WTC11 (cell line): ENCODE measurements at regions not wholly inside any gene's neighbourhood (a gene's known extent, or its start where the extent isn't known, plus 50 kb on each side); places are given as distances from the start of the nearest gene placed in this dataset.

Source experiments
- ATAC-seq: fragments of 200-7000 bp; cut with Tn5 transposase; 2 replicates; pipeline ENCODE4 v1.10.0; 2021; ENCODE audit warnings: mild to moderate bottlenecking, moderate library complexity
- CTCF ChIA-PET: fragments of 300-600 bp; sonication (Branson Sonifier 250); formaldehyde crosslinking; loops from one replicate; lab custom pipeline; 2021; ENCODE audit warnings: antibody characterized with exemption; lab: Charles Lee
- POLR2A ChIA-PET: fragments of 350-600 bp; sonication (Branson Sonifier 250); formaldehyde crosslinking; loops from one replicate; lab custom pipeline; 2021; ENCODE audit warnings: antibody characterized with exemption; lab: Charles Lee
- DNase-seq: peaks from one replicate; pipeline ENCODE4 v3.0.0; 2021; ENCODE audit warnings: low spot score
- H3K27ac Mint-ChIP-seq: 2 replicates; pipeline ENCODE4 v1.8.0; 2021; ENCODE audit warnings: mixed read lengths
- H3K27me3 Mint-ChIP-seq: 2 replicates; pipeline ENCODE4 v1.8.0; 2021; ENCODE audit warnings: low read depth, mild to moderate bottlenecking, moderate library complexity, mixed read lengths
- H3K36me3 Mint-ChIP-seq: 2 replicates; pipeline ENCODE4 v1.8.0; 2021; ENCODE audit warnings: mixed read lengths
- H3K4me1 Mint-ChIP-seq: 2 replicates; pipeline ENCODE4 v1.8.0; 2022; ENCODE audit warnings: mixed read lengths
- H3K4me3 Mint-ChIP-seq: 2 replicates; pipeline ENCODE4 v1.8.0; 2021; ENCODE audit warnings: mild to moderate bottlenecking, moderate library complexity, mixed read lengths
- H3K9me3 Mint-ChIP-seq: 2 replicates; pipeline ENCODE4 v1.8.0; 2021; ENCODE audit warnings: mixed read lengths
- ATF6 ChIP-seq: sonication (generic); formaldehyde crosslinking; IDR thresholded peaks from 2 replicates; pipeline ENCODE4 v1.8.1; 2023; ENCODE audit warnings: mild to moderate bottlenecking, missing genetic modification reagents
- CBFB ChIP-seq: sonication (generic); formaldehyde crosslinking; IDR thresholded peaks from 2 replicates; pipeline ENCODE4 v1.8.1; 2022; ENCODE audit warnings: mild to moderate bottlenecking, low read depth, missing genetic modification reagents
- CREB1 ChIP-seq: sonication (generic); formaldehyde crosslinking; IDR thresholded peaks from 2 replicates; pipeline ENCODE4 v1.8.0; 2023; ENCODE audit warnings: mild to moderate bottlenecking, missing genetic modification reagents
- ELF4 ChIP-seq: sonication (generic); formaldehyde crosslinking; IDR thresholded peaks from 2 replicates; pipeline ENCODE4 v1.8.1; 2022; ENCODE audit warnings: low read depth, mild to moderate bottlenecking, moderate library complexity, missing genetic modification reagents
- ETV6 ChIP-seq: sonication (generic); formaldehyde crosslinking; IDR thresholded peaks from 2 replicates; pipeline ENCODE4 v1.8.1; 2022; ENCODE audit warnings: mild to moderate bottlenecking, missing genetic modification reagents
- FOXK1 ChIP-seq: sonication (generic); formaldehyde crosslinking; IDR thresholded peaks from 2 replicates; pipeline ENCODE4 v1.8.0; 2022; ENCODE audit warnings: mild to moderate bottlenecking, moderate library complexity, missing genetic modification reagents
- GABPB1 ChIP-seq: sonication (generic); formaldehyde crosslinking; IDR thresholded peaks from 2 replicates; pipeline ENCODE4 v1.8.1; 2023; ENCODE audit warnings: mild to moderate bottlenecking, missing genetic modification reagents
- IRF2 ChIP-seq: sonication (generic); formaldehyde crosslinking; IDR thresholded peaks from 2 replicates; pipeline ENCODE4 v1.8.0; 2022; ENCODE audit warnings: low read depth, missing genetic modification reagents, borderline replicate concordance
- MAX ChIP-seq: sonication (generic); formaldehyde crosslinking; IDR thresholded peaks from 2 replicates; pipeline ENCODE4 v1.8.0; 2022; ENCODE audit warnings: mild to moderate bottlenecking, missing genetic modification reagents
- MXD4 ChIP-seq: fragments of 250-450 bp; sonication (Bioruptor Pico); IDR thresholded peaks from 2 replicates; pipeline ENCODE4 v1.8.0; 2021; ENCODE audit warnings: mild to moderate bottlenecking, moderate library complexity, borderline replicate concordance
- PREB ChIP-seq: sonication (generic); formaldehyde crosslinking; IDR thresholded peaks from 2 replicates; pipeline ENCODE4 v1.8.1; 2022; ENCODE audit warnings: mild to moderate bottlenecking, missing genetic modification reagents, moderate library complexity, borderline replicate concordance
- PRRX2 ChIP-seq: fragments of 250-450 bp; sonication (Bioruptor Pico); IDR thresholded peaks from 2 replicates; pipeline ENCODE4 v1.8.0; 2021; ENCODE audit warnings: mild to moderate bottlenecking
- SMAD3 ChIP-seq: sonication (generic); formaldehyde crosslinking; IDR thresholded peaks from 2 replicates; pipeline ENCODE4 v1.8.0; 2022; ENCODE audit warnings: missing genetic modification reagents, mild to moderate bottlenecking, borderline replicate concordance
- TCF7 ChIP-seq: sonication (generic); formaldehyde crosslinking; IDR thresholded peaks from 2 replicates; pipeline ENCODE4 v1.8.0; 2022; ENCODE audit warnings: mild to moderate bottlenecking, low read depth, missing genetic modification reagents, moderate library complexity
- TEAD4 ChIP-seq: sonication (generic); formaldehyde crosslinking; IDR thresholded peaks from 2 replicates; pipeline ENCODE4 v1.8.0; 2022; ENCODE audit warnings: mild to moderate bottlenecking, missing genetic modification reagents
- ZBTB21 ChIP-seq: sonication (generic); formaldehyde crosslinking; IDR thresholded peaks from 2 replicates; pipeline ENCODE4 v1.8.1; 2023; ENCODE audit warnings: mild to moderate bottlenecking, missing genetic modification reagents, borderline replicate concordance
- ZNF121 ChIP-seq: sonication (generic); formaldehyde crosslinking; IDR thresholded peaks from 2 replicates; pipeline ENCODE4 v1.8.0; 2023; ENCODE audit warnings: missing genetic modification reagents
- ZNF232 ChIP-seq: sonication (generic); formaldehyde crosslinking; IDR thresholded peaks from 2 replicates; pipeline ENCODE4 v1.8.0; 2022; ENCODE audit warnings: mild to moderate bottlenecking, missing genetic modification reagents
- ZNF396 ChIP-seq: fragments of 250-450 bp; sonication (Bioruptor Pico); IDR thresholded peaks from 2 replicates; pipeline ENCODE4 v1.8.0; 2021; ENCODE audit warnings: mild to moderate bottlenecking, moderate library complexity, borderline replicate concordance
- ZNF423 ChIP-seq: fragments of 250-450 bp; sonication (Bioruptor Pico); IDR thresholded peaks from 2 replicates; pipeline ENCODE4 v2.1.2; 2022; ENCODE audit warnings: mild to moderate bottlenecking, moderate library complexity
- TF ChIP-seq, protein P1 (sequence below): sonication (generic); formaldehyde crosslinking; IDR thresholded peaks from 2 replicates; pipeline ENCODE4 v1.8.1; 2022; ENCODE audit warnings: low read depth, missing genetic modification reagents, borderline replicate concordance
- TF ChIP-seq, protein P2 (sequence below): fragments of 250-450 bp; sonication (Bioruptor Pico); IDR thresholded peaks from 2 replicates; pipeline ENCODE4 v1.9.0; 2021; ENCODE audit warnings: mild to moderate bottlenecking, borderline replicate concordance
- TF ChIP-seq, protein P3 (sequence below): sonication (generic); formaldehyde crosslinking; IDR thresholded peaks from 2 replicates; pipeline ENCODE4 v1.8.1; 2023; ENCODE audit warnings: mild to moderate bottlenecking, missing genetic modification reagents, borderline replicate concordance

GRCh38 chr14:89600950-89601826, 184.2 kb upstream of the FOXN3 start:
- ATAC-seq (no peak), DNase-seq (no peak)
- ChIA-PET CTCF (no interaction called here), POLR2A (no interaction called here)
- no peak for TF ChIP-seq ATF6 (CRISPR knock-in tag)
- no peak for TF ChIP-seq ZNF423
- TF ChIP-seq, protein P1, sequence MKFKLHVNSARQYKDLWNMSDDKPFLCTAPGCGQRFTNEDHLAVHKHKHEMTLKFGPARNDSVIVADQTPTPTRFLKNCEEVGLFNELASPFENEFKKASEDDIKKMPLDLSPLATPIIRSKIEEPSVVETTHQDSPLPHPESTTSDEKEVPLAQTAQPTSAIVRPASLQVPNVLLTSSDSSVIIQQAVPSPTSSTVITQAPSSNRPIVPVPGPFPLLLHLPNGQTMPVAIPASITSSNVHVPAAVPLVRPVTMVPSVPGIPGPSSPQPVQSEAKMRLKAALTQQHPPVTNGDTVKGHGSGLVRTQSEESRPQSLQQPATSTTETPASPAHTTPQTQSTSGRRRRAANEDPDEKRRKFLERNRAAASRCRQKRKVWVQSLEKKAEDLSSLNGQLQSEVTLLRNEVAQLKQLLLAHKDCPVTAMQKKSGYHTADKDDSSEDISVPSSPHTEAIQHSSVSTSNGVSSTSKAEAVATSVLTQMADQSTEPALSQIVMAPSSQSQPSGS, result no peak
- TF ChIP-seq, protein P2, sequence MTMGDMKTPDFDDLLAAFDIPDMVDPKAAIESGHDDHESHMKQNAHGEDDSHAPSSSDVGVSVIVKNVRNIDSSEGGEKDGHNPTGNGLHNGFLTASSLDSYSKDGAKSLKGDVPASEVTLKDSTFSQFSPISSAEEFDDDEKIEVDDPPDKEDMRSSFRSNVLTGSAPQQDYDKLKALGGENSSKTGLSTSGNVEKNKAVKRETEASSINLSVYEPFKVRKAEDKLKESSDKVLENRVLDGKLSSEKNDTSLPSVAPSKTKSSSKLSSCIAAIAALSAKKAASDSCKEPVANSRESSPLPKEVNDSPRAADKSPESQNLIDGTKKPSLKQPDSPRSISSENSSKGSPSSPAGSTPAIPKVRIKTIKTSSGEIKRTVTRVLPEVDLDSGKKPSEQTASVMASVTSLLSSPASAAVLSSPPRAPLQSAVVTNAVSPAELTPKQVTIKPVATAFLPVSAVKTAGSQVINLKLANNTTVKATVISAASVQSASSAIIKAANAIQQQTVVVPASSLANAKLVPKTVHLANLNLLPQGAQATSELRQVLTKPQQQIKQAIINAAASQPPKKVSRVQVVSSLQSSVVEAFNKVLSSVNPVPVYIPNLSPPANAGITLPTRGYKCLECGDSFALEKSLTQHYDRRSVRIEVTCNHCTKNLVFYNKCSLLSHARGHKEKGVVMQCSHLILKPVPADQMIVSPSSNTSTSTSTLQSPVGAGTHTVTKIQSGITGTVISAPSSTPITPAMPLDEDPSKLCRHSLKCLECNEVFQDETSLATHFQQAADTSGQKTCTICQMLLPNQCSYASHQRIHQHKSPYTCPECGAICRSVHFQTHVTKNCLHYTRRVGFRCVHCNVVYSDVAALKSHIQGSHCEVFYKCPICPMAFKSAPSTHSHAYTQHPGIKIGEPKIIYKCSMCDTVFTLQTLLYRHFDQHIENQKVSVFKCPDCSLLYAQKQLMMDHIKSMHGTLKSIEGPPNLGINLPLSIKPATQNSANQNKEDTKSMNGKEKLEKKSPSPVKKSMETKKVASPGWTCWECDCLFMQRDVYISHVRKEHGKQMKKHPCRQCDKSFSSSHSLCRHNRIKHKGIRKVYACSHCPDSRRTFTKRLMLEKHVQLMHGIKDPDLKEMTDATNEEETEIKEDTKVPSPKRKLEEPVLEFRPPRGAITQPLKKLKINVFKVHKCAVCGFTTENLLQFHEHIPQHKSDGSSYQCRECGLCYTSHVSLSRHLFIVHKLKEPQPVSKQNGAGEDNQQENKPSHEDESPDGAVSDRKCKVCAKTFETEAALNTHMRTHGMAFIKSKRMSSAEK, result no peak
- no peak for TF ChIP-seq ZNF232 (CRISPR knock-in tag)
- H3K27ac Mint-ChIP-seq, result peak overlapping the region; percentile 82; the same call in 1 of the 2 replicates
- H3K9me3 Mint-ChIP-seq, result peaks cover 45% of the 10 kb centered on the region
- H3K4me3 Mint-ChIP-seq, result no peak overlapping the region
- H3K27me3 Mint-ChIP-seq, result no peaks in the 10 kb centered on the region
- peaks cover 41% of the 10 kb centered on the region for H3K4me1 Mint-ChIP-seq
- H3K36me3 Mint-ChIP-seq, result peaks cover 59% of the 10 kb centered on the region

DNA sequence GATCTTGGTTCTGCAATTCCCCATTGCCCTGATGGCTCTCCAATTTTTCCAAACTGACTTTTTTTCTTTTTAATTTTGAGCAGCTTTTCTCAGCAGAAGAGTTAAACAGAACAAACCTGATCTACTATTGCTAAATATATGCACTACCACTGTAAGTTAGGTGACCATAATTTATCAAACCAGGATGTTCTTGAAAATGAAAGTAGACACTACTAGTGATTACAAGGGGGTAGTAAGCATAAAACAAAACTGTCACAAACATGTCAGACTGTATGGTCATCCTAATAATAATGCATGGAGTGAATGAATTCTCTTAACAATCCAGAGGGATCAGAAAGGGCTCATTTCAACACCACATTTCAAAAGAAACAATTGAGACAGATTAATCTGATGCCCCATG, 183.0 kb upstream of the FOXN3 start:
- ChIA-PET POLR2A (no interaction called here), CTCF (no interaction called here)
- Mint-ChIP-seq H3K27ac (no peak overlapping the region), H3K9me3 (peaks cover 40% of the 10 kb centered on the region), H3K27me3 (no peaks in the 10 kb centered on the region), H3K4me3 (no peak overlapping the region), H3K36me3 (peaks cover 60% of the 10 kb centered on the region), H3K4me1 (peaks cover 38% of the 10 kb centered on the region)
- ATAC-seq (no peak), DNase-seq (no peak)
- TF ChIP-seq ETV6 (CRISPR knock-in tag), result no peak
- TF ChIP-seq ZBTB21 (CRISPR knock-in tag), result no peak
- TF ChIP-seq CBFB, result no peak
- no peak for TF ChIP-seq ZNF121
- TF ChIP-seq TEAD4 (CRISPR knock-in tag), result no peak
- TF ChIP-seq CREB1, result no peak
- TF ChIP-seq, protein P3, sequence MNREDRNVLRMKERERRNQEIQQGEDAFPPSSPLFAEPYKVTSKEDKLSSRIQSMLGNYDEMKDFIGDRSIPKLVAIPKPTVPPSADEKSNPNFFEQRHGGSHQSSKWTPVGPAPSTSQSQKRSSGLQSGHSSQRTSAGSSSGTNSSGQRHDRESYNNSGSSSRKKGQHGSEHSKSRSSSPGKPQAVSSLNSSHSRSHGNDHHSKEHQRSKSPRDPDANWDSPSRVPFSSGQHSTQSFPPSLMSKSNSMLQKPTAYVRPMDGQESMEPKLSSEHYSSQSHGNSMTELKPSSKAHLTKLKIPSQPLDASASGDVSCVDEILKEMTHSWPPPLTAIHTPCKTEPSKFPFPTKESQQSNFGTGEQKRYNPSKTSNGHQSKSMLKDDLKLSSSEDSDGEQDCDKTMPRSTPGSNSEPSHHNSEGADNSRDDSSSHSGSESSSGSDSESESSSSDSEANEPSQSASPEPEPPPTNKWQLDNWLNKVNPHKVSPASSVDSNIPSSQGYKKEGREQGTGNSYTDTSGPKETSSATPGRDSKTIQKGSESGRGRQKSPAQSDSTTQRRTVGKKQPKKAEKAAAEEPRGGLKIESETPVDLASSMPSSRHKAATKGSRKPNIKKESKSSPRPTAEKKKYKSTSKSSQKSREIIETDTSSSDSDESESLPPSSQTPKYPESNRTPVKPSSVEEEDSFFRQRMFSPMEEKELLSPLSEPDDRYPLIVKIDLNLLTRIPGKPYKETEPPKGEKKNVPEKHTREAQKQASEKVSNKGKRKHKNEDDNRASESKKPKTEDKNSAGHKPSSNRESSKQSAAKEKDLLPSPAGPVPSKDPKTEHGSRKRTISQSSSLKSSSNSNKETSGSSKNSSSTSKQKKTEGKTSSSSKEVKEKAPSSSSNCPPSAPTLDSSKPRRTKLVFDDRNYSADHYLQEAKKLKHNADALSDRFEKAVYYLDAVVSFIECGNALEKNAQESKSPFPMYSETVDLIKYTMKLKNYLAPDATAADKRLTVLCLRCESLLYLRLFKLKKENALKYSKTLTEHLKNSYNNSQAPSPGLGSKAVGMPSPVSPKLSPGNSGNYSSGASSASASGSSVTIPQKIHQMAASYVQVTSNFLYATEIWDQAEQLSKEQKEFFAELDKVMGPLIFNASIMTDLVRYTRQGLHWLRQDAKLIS (CRISPR knock-in tag), result no peak
- no peak for TF ChIP-seq ELF4 (CRISPR knock-in tag)
- TF ChIP-seq FOXK1 (CRISPR knock-in tag), result no peak
- no peak for TF ChIP-seq SMAD3 (CRISPR knock-in tag)
- TF ChIP-seq PREB (CRISPR knock-in tag), result no peak
- no peak for TF ChIP-seq PRRX2
- no peak for TF ChIP-seq IRF2 (CRISPR knock-in tag)
- no peak for TF ChIP-seq GABPB1 (CRISPR knock-in tag)
- TF ChIP-seq MAX (CRISPR knock-in tag), result no peak
- no peak for TF ChIP-seq ZNF396 (CRISPR knock-in tag)
- TF ChIP-seq MXD4 (CRISPR knock-in tag), result no peak
- TF ChIP-seq TCF7, result no peak
